HG03469 (cell line): ENCODE measurements at regions not wholly inside any gene's neighbourhood (a gene's known extent, or its start where the extent isn't known, plus 50 kb on each side); places are given as distances from the start of the nearest gene placed in this dataset.

Experiments
- ATAC-seq: cut with Tn5 transposase; IDR thresholded peaks from one replicate; pipeline ENCODE4 v1.9.1; 2021; ENCODE audit warnings: mild to moderate bottlenecking, moderate library complexity, moderate number of reproducible peaks; ENCODE audit not compliant: unreplicated experiment

- ATAC-seq, result no peak
Observed at GRCh38 chr12:19572920-19573558, 133.7 kb downstream of the AEBP2 start.

- no peak for ATAC-seq
Observed at GRCh38 chr12:19573866-19574265, 134.6 kb downstream of the AEBP2 start.

- ATAC-seq, result no peak
Observed at GRCh38 chr12:19574601-19575000, 135.3 kb downstream of the AEBP2 start.

- no peak for ATAC-seq
Observed at GRCh38 chr12:19575337-19576243, 136.3 kb downstream of the AEBP2 start.

- ATAC-seq, result no peak
Observed at GRCh38 chr12:19576506-19577280, 137.4 kb downstream of the AEBP2 start.

GRCh38 chr12:19577281-19577530 is 137.9 kb downstream of the AEBP2 start:
- no peak for ATAC-seq

GRCh38 chr12:19584732-19585131 is 145.4 kb downstream of the AEBP2 start:
- no peak for ATAC-seq

GRCh38 chr12:19588951-19589350 is 149.7 kb downstream of the AEBP2 start:
- peak; percentile 48 for ATAC-seq

GRCh38 chr12:19591951-19592350 is 152.7 kb downstream of the AEBP2 start:
- no peak for ATAC-seq

- no peak for ATAC-seq
Observed at GRCh38 chr12:19596434-19597166, 157.3 kb downstream of the AEBP2 start.

GRCh38 chr12:19597167-19598026 is 158.1 kb downstream of the AEBP2 start:
- no peak for ATAC-seq

GRCh38 chr12:19605720-19606119 is 166.4 kb downstream of the AEBP2 start:
- ATAC-seq, result no peak

- no peak for ATAC-seq
Observed at GRCh38 chr12:19608039-19608438, 168.7 kb downstream of the AEBP2 start.

- no peak for ATAC-seq
Observed at GRCh38 chr12:19613051-19613535, 173.8 kb downstream of the AEBP2 start.

- ATAC-seq, result no peak
Observed at GRCh38 chr12:19614601-19615383, 175.5 kb downstream of the AEBP2 start.

GRCh38 chr12:19615384-19615725 is 176.1 kb downstream of the AEBP2 start:
- ATAC-seq, result no peak

GRCh38 chr12:19616781-19617180 is 177.5 kb downstream of the AEBP2 start:
- no peak for ATAC-seq

- no peak for ATAC-seq
Observed at GRCh38 chr12:19620222-19620621, 180.9 kb downstream of the AEBP2 start.

- ATAC-seq, result no peak
Observed at GRCh38 chr12:19623751-19624399, 184.6 kb downstream of the AEBP2 start.
